ENCODE measurements at regions not wholly inside any gene's neighbourhood (a gene's known extent, or its start where the extent isn't known, plus 50 kb on each side); places are given as distances from the start of the nearest gene placed in this dataset.

DNA sequence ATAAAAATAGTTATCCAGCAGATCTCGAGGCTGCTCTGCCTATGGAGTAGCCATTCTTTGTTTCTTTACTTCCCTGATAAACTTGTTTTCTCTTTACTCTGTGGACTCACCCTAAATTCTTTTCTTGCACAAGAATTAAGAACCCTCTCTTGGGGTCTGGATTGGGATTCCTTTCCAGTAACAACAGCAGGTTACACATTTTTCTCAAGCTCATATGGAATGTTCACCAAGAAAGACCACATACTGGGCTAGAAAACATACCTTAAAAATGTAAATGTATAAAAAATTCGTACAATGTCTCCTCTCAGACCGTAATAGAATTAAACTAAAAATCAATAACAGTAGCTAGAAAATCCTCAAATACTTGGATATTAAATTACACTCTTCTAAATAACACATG, 299.2 kb downstream of the CNTN3 start:
- no peaks in the 10 kb centered on the region; the same call in 1 of the 2 replicates for H3K27me3 Mint-ChIP-seq (ENCODE audit: low read depth)
- Histone ChIP-seq H3K23ac (ENCODE audit: insufficient read length, low read depth, low read length) (no peak overlapping the region), H2BK20ac (ENCODE audit: low read depth, low read length, poor library complexity, severe bottlenecking) (no peak overlapping the region), H3K4ac (ENCODE audit: low read depth, low read length) (no peak overlapping the region), H2AK5ac (ENCODE audit: insufficient read length, low read length) (no peak overlapping the region), H3K18ac (ENCODE audit: insufficient read length, low read depth, low read length) (no peak overlapping the region), H2AFZ (ENCODE audit: low read length) (no peak overlapping the region), H3K79me2 (ENCODE audit: insufficient read depth, low read length) (no peaks in the 10 kb centered on the region), H3K56ac (ENCODE audit: insufficient read length, low read depth, low read length) (no peak overlapping the region), H2BK12ac (ENCODE audit: insufficient read length, low read depth, low read length) (no peak overlapping the region), H3K14ac (ENCODE audit: insufficient read depth, low read length) (no peak overlapping the region), H2BK120ac (ENCODE audit: low read depth, low read length, poor library complexity, severe bottlenecking) (no peak overlapping the region), H3T11ph (ENCODE audit: low read length) (no peak overlapping the region), H2BK5ac (ENCODE audit: insufficient read length, low read length) (no peak overlapping the region), H4K91ac (ENCODE audit: insufficient read length, low read depth, low read length) (no peak overlapping the region), H4K20me1 (ENCODE audit: control insufficient read depth, insufficient read depth, insufficient read length) (no peaks in the 10 kb centered on the region), H2BK15ac (ENCODE audit: low read depth, low read length) (no peak overlapping the region), H3K4me2 (ENCODE audit: insufficient read depth, insufficient read length, low read length) (no peak overlapping the region), H3K9me3 (ENCODE audit: control insufficient read depth, low read depth, low read length) (no peaks in the 10 kb centered on the region), H3K79me1 (ENCODE audit: insufficient read depth, low read depth, low read length, poor library complexity, severe bottlenecking) (no peaks in the 10 kb centered on the region), H3K23me2 (ENCODE audit: insufficient read length, low read depth, low read length, poor library complexity, severe bottlenecking) (no peaks in the 10 kb centered on the region), H3K27me3 (ENCODE audit: insufficient read depth, low read length) (no peaks in the 10 kb centered on the region), H3K9ac (ENCODE audit: extremely low read depth, insufficient read length, low read length) (no peak overlapping the region), H4K8ac (replicated peaks; ENCODE audit: insufficient read length, low read depth, low read length) (no peak overlapping the region), H3K27ac (ENCODE audit: insufficient read length, low read depth, low read length) (no peak overlapping the region), H4K5ac (ENCODE audit: insufficient read length, low read depth, low read length) (no peak overlapping the region), H3K4me1 (ENCODE audit: insufficient read depth, low read length) (no peaks in the 10 kb centered on the region)
- no peaks in the 10 kb centered on the region for H3K4me1 Mint-ChIP-seq
- DNase-seq, result no peak
- H3K4me3 Mint-ChIP-seq, result no peak overlapping the region
- H3K27ac Mint-ChIP-seq, result no peak overlapping the region
- no peak for TF ChIP-seq CTCF (conservative IDR thresholded peaks at IDR 0.05)
- peaks cover 29 to 35% of the 10 kb centered on the region in 2 experiments for H3K9me3 Mint-ChIP-seq
- WGBS (ENCODE audit: extremely low coverage, insufficient read length, low lambda C conversion rate), result no CpG with 5 or more reads among the region's 3 CpGs
- peaks cover 5 to 24% (median 11%) of the 10 kb centered on the region in 3 experiments for H3K36me3 Mint-ChIP-seq (ENCODE audit: insufficient read depth in 1 of 3, low read depth in 3 of 3)

All from H9 (cell line).